Fibroblast of villous mesenchyme (primary cell): ENCODE measurements at regions not wholly inside any gene's neighbourhood (a gene's known extent, or its start where the extent isn't known, plus 50 kb on each side); places are given as distances from the start of the nearest gene placed in this dataset.

Experiments used
- DNase-seq: peaks from one replicate; pipeline ENCODE4 v3.0.0-alpha.2; 2010; ENCODE audit warnings: low read depth
- H3K4me3 ChIP-seq: 2 replicates; pipeline ENCODE4 v1.5.1; 2011; ENCODE audit warnings: low read depth, mild to moderate bottlenecking, low read length
- TF ChIP-seq, protein P1 (sequence below): IDR thresholded peaks from 2 replicates; pipeline ENCODE4 v1.5.1; 2012; ENCODE audit warnings: low read depth, mild to moderate bottlenecking, low read length; ENCODE audit not compliant: insufficient read depth

- H3K4me3 ChIP-seq = no peak overlapping the region
- TF ChIP-seq, protein P1, sequence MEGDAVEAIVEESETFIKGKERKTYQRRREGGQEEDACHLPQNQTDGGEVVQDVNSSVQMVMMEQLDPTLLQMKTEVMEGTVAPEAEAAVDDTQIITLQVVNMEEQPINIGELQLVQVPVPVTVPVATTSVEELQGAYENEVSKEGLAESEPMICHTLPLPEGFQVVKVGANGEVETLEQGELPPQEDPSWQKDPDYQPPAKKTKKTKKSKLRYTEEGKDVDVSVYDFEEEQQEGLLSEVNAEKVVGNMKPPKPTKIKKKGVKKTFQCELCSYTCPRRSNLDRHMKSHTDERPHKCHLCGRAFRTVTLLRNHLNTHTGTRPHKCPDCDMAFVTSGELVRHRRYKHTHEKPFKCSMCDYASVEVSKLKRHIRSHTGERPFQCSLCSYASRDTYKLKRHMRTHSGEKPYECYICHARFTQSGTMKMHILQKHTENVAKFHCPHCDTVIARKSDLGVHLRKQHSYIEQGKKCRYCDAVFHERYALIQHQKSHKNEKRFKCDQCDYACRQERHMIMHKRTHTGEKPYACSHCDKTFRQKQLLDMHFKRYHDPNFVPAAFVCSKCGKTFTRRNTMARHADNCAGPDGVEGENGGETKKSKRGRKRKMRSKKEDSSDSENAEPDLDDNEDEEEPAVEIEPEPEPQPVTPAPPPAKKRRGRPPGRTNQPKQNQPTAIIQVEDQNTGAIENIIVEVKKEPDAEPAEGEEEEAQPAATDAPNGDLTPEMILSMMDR = no peak
- DNase-seq = no peak
Observed at GRCh38 chr4:96342790-96343455, 503.0 kb downstream of the PDHA2 start.

- TF ChIP-seq, protein P1 = no peak
- DNase-seq = no peak
- H3K4me3 ChIP-seq = no peak overlapping the region
Observed at GRCh38 chr4:96343836-96344235, 503.9 kb downstream of the PDHA2 start.

DNA sequence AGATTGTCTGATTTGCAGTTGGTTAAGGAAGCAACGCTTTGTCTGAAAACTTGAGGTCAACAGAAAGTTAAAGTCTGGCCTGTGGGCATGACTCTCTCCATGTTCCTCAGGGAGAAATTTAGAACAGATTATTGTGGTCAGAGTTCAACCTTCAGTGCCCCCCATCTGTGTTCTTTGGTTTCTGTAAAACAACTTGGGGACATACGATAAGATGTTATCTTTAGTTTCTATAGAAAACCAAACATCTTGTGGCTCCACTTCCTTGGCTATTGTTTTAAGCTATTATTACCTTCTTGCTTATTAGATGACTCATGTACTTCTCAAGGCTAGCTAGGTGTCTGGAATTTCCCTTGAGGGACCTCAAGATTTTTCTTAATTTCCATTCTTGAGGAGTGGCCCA is 507.7 kb downstream of the PDHA2 start:
- TF ChIP-seq, protein P1 = no peak

GRCh38 chr4:96352051-96352517 is 512.2 kb downstream of the PDHA2 start:
- DNase-seq = peak; percentile 10
- no peak overlapping the region for H3K4me3 ChIP-seq
- TF ChIP-seq, protein P1 = peak; percentile 39

More for the DNA sequence above, 507.7 kb downstream of the PDHA2 start:
- no peak for DNase-seq
- no peak overlapping the region for H3K4me3 ChIP-seq

GRCh38 chr4:96354036-96354712 is 514.3 kb downstream of the PDHA2 start:
- DNase-seq = peak; percentile 4
- no peak overlapping the region for H3K4me3 ChIP-seq
- TF ChIP-seq, protein P1 = no peak

- DNase-seq = no peak
- H3K4me3 ChIP-seq = no peak overlapping the region
- TF ChIP-seq, protein P1 = no peak
Observed at GRCh38 chr4:96355414-96355813, 515.5 kb downstream of the PDHA2 start.
